Retinal pigment epithelial cell (primary cell): ENCODE measurements at regions not wholly inside any gene's neighbourhood (a gene's known extent, or its start where the extent isn't known, plus 50 kb on each side); places are given as distances from the start of the nearest gene placed in this dataset.

Experiments
- DNase-seq: peaks from one replicate; pipeline ENCODE4 v3.0.0-alpha.2; 2010; ENCODE audit warnings: low read depth
- H3K4me3 ChIP-seq: 2 replicates; pipeline ENCODE4 v1.5.1; 2011; ENCODE audit warnings: mild to moderate bottlenecking, low read length, control low read depth, moderate library complexity
- TF ChIP-seq, protein P1 (sequence below): conservative IDR thresholded peaks from 2 replicates; pipeline ENCODE4 v1.5.1; 2011; ENCODE audit warnings: low read depth, low read length, control low read depth, inconsistent platforms

DNA sequence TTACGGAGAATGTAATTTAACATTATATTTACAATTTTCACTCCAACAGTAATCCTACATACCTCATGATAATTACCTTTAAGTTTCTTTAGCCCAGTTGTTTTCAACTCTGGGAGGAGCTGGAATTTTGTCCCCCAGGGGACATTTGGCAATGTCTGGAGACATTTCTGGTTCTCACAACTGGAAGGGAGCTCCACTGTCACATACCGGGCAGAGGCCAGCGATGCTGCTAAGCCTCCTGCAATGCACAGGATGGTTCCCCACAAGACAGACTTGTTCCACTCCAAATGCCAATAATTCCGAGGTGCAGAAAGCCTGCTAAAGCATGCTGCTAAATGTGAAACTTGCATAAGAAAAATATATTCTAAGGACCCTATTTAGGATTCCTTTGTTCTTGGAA, 251.1 kb upstream of the IRX5 start:
- no peak for DNase-seq
- no peak overlapping the region for H3K4me3 ChIP-seq
- TF ChIP-seq, protein P1, sequence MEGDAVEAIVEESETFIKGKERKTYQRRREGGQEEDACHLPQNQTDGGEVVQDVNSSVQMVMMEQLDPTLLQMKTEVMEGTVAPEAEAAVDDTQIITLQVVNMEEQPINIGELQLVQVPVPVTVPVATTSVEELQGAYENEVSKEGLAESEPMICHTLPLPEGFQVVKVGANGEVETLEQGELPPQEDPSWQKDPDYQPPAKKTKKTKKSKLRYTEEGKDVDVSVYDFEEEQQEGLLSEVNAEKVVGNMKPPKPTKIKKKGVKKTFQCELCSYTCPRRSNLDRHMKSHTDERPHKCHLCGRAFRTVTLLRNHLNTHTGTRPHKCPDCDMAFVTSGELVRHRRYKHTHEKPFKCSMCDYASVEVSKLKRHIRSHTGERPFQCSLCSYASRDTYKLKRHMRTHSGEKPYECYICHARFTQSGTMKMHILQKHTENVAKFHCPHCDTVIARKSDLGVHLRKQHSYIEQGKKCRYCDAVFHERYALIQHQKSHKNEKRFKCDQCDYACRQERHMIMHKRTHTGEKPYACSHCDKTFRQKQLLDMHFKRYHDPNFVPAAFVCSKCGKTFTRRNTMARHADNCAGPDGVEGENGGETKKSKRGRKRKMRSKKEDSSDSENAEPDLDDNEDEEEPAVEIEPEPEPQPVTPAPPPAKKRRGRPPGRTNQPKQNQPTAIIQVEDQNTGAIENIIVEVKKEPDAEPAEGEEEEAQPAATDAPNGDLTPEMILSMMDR = no peak

DNA sequence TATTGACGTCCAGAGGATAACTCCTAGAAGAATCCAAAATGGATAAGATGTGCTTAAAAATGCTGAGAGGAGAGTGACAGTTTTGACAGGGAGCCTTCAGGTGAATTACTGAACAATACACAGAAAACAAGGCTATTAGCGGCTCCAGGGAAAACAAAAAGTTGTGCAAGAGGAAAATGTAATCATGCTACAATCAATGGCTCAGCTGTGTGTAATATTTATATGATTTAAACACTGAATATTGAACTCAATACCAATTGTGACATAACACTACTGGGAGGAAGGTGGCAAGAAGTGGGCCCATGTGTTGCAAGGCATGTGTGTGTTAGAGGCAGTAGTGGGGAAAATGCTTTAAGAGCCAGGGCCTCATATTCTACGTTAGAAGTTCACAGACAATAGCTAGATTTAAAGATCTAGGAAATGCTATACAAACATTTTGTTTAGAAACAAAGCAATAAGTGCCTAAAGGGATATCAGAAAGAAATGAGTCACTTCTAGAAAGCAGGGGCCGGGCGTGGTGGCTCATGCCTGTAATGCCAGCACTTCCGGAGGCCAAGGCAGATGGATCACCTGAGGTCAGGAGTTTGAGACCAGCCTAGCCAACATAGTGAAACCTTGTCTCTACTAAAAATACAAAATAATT, 253.2 kb upstream of the IRX5 start:
- no peak for DNase-seq
- no peak overlapping the region for H3K4me3 ChIP-seq
- TF ChIP-seq, protein P1 = no peak

DNA sequence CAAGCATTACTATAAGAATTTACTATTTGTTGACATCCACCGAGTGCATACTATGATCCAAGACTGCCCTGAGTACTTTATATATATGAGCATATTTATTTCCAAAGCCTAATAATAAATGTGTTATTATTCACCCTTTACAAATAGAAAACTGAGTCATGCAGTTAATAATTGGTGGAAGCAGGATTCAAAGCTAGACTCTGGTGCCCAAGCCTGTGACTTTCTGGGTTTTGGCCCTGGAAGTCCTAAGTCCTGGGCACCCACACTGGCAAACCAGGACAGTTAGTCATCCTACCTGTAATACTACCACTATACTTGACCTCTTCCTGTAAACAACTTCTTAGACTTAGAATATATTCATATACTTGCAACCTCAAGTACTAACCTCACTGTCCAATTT, 257.4 kb upstream of the IRX5 start:
- H3K4me3 ChIP-seq = no peak overlapping the region
- TF ChIP-seq, protein P1 = no peak
- DNase-seq = no peak

DNA sequence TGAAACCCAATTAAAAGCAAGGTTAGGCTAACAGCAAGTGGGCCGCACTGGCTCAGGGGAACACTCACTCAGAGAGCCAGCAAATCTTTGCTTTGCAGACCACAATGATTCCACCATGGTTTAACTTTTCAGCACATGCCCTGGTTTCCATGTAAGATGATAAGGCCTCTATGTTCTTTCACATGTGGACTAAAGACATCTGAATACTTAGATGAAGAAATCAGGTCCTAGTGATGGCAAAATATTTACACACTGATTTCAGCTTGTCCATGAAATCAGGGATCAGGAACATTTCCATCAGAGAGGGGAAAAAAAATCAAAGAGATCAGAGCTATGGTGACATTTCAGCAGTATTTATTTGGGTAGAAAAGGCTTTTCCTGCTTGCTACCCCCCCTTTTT, 258.2 kb upstream of the IRX5 start:
- DNase-seq = no peak
- no peak overlapping the region for H3K4me3 ChIP-seq
- TF ChIP-seq, protein P1 = no peak

DNA sequence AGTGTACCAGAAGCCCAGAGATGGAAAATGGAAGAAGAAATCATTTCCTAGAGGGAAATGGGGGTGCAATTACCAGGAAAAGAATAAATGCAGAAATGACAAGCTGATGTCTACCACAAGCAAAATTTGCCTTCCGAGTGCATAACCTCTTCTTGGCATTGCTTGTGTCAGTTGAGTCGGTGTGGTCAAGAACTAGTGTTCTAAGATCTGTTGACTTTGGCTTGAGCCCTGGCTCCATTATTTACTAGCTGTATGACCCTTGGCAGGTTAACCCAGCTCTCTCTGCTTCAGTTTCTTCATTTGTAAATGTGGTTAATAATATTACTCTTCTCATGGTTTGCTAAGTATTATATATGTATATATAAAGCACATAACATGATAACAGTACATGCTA, 273.0 kb upstream of the IRX5 start:
- no peak for DNase-seq
- TF ChIP-seq, protein P1 = no peak
- H3K4me3 ChIP-seq = no peak overlapping the region

DNA sequence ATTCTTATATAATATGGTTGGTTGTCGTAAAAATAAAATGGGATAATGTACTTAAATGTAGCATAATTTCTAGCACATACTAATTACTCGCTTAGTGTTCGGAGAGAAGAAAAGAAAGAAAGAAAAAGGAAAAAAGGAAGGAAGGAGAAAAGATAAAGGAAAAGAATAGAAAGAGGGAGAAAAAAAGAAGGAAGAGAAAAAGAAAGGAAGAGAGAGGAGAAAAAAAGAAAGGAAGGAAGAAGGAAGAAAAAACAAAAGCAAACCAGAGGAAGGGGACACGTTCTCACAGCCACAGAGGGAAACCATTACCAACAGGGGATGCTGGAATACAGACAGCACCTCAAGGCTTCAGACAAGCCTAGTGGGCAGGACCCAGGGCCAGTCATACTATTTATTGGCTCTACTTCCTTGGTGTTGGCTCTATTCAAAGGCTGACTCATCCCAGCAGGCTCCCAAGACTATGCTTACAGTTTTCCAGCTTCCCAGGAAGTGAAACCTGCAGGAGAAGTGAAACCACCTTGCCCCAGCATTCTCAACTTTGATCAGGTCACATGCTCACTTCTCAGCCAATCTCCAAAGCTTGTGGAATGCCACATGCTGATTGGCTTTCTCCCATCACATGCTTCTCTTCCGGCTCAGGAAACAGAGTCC, 273.5 kb upstream of the IRX5 start:
- no peak overlapping the region for H3K4me3 ChIP-seq
- TF ChIP-seq, protein P1 = no peak
- no peak for DNase-seq

DNA sequence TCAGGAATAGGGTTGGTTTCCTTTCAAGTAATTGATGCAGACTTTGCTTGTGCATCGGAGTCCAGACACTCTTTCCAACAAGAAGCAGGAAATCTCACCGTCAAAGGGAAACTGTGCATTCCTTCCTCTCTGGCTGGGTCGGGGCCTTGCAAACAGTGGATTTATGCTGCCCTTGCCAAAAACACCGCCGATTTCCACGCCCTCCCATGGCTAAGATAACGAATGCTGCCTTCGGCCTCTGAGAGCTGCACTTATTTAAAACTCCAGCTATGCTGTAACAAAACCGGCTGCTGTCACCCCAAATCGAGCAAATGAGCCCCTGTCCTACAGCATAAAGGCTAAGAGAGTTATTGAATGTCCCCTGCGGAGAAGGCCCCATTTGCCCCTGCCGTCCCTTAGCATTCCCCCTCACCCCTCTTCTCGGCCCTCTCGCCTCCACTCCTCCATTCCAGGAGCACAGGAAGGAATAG, 275.5 kb upstream of the IRX5 start:
- TF ChIP-seq, protein P1 = no peak
- DNase-seq = no peak
- H3K4me3 ChIP-seq = no peak overlapping the region
